ENCODE measurements at regions not wholly inside any gene's neighbourhood (a gene's known extent, or its start where the extent isn't known, plus 50 kb on each side); places are given as distances from the start of the nearest gene placed in this dataset.

GRCh38 chr7:23887660-23888059 is 177.6 kb downstream of the STK31 start:
- no peak for TF ChIP-seq CTCF (IDR thresholded peaks at IDR 0.05)

- TF ChIP-seq CTCF (IDR thresholded peaks at IDR 0.05), result no peak
Observed at GRCh38 chr7:23888958-23889357, 178.9 kb downstream of the STK31 start.

GRCh38 chr7:23889566-23889965 is 179.5 kb downstream of the STK31 start:
- TF ChIP-seq CTCF (IDR thresholded peaks at IDR 0.05), result no peak

- no peak for TF ChIP-seq CTCF (IDR thresholded peaks at IDR 0.05)
Observed at GRCh38 chr7:23892019-23892418, 182.0 kb downstream of the STK31 start.

- no peak for TF ChIP-seq CTCF (IDR thresholded peaks at IDR 0.05)
Observed at GRCh38 chr7:23893176-23893941, 183.3 kb downstream of the STK31 start.

- TF ChIP-seq CTCF (IDR thresholded peaks at IDR 0.05), result no peak
Observed at GRCh38 chr7:23893942-23894891, 184.2 kb downstream of the STK31 start.

GRCh38 chr7:23894892-23895569 is 185.0 kb downstream of the STK31 start:
- no peak for TF ChIP-seq CTCF (IDR thresholded peaks at IDR 0.05)
